ENCODE measurements at regions not wholly inside any gene's neighbourhood (a gene's known extent, or its start where the extent isn't known, plus 50 kb on each side); places are given as distances from the start of the nearest gene placed in this dataset.
"Not testable (repeated sequence)": the region's sequence is repeated elsewhere in the genome, so short reads cannot be mapped to it uniquely, and the experiment has no call there.

DNA sequence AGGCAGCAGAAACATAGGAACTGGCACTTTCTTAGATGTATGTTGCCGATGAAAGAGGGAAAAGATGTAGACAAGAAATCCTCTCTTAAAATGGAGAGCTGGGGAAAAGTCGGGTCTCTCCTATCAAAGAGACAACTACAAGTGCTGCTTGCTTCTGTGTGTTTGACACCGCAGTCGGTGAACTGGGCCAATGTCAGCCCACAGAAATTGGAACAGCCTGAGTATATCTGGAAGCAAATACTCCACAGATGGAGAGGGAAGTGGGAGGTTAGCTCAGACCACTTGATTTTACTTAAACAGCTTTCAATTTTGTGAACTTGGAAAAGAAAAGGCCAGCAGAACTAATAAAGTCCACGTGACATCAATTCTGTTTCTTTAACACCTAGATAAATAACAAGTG is 230.9 kb upstream of the FAT1 start:
- DNase-seq (ENCODE audit: extremely low read depth, low read depth, low spot score), result no peak

DNA sequence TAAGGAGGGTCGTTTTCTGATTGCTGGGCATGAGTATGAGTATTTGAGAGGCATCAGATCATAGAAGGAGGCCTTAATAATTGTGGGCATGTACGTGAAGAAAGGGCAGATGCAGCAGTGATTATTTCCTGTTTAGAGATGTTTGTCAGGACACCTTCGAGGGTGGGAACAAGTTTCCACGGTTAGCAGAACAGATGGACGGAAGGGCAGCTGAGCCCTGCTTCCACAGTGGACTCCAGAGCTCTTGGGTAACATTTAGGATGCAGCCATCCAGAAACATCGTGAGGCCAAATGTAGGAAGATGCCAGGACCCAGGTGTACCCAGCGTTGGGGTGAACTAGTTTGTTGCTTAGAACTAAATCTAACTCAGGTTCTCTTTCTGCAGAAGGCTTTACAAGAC is 231.3 kb upstream of the FAT1 start:
- no peak for DNase-seq (ENCODE audit: extremely low read depth, low read depth, low spot score)

DNA sequence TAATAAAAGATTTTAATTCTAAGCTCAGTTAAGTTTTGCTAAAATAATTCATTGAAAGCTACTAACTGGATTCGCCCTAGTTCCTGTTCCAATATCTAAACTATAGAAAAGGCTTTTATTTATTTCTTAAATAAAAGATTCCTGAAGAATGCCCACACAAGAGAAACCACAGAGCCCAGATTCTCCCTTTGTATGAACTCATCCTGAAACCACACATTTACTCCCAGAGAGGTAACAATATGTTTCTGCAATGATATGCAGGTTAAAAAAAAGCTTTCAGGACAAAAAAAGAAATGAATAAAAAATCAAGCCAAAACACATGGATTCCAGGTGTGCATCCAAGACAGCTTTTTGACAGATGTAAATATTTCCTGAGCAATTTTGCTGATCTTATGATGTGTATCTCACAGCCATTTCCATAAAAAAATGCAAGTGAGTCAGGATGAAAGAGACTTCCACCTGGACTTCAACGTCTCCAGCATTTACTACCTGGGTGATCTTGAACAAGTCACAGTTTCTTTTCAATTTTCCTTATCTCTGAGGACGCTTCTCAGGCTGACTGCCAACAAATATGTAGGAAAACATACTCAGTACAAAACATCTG is 234.4 kb upstream of the FAT1 start:
- DNase-seq (ENCODE audit: extremely low read depth, low read depth, low spot score), result no peak

DNA sequence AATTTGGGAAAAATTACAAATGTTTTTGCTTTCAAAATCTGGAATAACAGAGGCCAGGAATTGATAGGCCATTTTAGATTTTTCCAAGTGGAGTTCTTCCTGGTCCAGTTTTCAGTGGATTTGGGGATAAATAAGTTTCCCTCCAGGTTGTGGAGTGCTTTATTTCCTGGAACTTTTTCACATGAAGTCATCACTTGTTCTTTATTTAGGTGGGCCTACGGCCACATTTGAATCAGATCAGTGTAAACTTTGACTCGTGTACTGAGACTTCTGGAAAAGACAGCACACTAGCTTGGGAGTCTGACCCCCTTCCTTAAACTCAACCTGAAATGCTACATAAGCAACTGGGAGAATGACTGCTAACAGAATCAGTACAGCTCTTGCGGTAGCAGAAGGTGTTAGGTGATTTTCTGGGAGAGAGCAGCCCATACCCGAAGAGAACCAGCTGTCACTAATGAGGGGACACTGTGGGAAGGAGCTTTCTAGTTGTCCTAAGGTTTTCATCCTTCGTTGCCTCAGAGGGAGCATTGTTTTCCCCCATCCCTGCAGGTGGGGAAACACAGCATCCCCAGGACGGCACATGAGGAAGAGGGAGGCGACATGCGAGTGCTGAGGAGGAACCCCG is 235.2 kb upstream of the FAT1 start:
- DNase-seq (ENCODE audit: extremely low read depth, low read depth, low spot score), result no peak

DNA sequence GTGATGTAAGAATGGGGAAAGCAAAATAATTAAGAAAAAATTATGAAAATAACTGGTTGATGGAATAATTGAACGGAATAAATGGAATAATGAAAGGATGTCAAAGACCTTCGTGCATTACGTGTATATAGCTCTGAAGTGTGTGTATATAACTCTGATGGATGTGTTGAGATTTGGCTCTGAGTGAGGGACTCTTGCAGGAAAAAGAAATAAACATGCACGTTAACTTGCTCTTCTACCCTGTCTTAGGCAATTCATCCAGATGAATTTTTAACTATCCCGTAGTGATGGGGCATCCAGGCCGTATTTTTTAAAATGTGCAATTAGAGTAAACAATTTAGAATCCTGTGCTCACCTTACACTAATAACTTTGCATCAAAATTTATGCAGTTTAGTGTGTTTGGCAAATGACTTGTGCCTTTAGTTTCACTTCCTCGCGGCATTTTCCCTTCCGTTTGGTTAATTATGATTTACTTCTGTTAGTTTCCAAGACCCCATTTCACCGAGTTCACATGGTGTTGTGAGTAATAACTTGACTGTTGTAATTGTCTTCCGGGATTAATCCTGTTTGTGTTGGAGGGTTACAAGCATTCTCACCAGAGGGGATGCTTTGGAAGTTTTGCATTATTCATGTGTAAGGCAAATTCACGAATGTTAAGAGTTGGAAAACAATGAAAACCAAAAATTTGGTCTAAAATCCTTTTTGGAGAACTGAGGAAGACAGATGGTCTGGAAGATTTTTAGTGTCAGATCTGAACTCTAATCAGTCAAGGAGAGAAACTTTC is 256.5 kb upstream of the FAT1 start:
- DNase-seq (ENCODE audit: extremely low read depth, low read depth, low spot score), result no peak

DNA sequence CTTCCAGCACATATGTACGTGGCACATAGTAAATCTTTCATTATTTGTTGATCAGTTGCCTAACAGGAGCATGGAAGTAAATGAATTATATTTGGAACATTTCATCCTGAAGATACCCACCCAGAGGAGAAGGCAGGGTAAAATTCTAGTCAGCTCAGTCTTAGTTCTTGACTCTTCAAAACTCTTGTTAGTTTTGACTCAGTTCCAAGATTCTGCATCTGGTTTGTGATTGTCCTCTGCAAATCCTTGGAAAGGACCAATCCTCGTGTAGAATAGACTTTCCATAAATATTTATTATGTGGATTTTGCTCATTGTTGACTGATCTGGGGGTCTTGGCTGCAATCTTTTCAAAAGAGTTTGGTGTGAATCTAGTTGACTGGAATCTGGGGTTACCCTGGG is 257.5 kb upstream of the FAT1 start:
- DNase-seq (ENCODE audit: extremely low read depth, low read depth, low spot score), result no peak

DNA sequence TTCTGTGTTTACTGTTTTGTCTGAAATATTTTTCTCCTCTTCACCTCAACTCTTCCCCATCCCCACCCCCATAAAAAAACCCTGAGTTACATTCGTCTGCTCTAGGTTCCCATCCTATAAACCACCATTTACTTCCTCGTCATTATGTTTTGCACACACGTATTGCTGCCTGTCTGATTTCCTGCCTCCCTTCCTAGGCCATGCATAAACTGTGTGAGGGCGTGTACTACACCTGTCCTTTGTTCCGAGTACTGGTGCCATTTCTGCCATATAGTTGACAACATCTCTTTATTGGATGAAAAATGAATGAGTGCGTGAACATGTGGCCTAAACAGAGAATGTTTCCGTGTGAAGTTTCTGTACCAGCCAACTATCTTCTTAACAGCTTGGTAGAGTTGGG is 258.5 kb upstream of the FAT1 start:
- DNase-seq (ENCODE audit: extremely low read depth, low read depth, low spot score), result no peak

DNA sequence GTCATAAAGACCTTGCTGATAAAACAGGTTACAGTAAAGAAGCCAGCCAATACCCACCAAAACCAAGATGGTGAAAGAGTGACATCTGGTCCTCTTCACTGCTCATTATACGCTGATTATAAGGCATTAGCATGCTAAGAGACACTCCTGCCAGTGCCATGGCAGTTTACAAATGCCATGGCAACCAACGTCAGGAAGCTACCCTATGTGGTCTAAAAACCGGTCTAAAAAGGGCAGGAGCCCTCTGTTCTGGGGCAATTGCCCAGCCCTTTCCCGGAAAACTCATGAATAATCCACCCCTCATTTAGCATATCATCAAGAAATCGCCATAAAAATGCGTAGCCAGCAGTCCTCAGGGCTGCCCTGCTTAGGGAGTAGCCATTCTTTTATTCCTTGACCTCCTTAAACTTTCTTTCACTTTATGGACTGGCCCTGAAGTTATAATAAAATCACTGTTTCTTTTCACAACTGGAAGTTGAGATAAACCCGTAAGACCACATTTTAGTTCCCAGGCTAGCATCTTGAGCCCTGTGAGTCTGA is 260.5 kb upstream of the FAT1 start:
- no peak for DNase-seq (ENCODE audit: extremely low read depth, low read depth, low spot score)

DNA sequence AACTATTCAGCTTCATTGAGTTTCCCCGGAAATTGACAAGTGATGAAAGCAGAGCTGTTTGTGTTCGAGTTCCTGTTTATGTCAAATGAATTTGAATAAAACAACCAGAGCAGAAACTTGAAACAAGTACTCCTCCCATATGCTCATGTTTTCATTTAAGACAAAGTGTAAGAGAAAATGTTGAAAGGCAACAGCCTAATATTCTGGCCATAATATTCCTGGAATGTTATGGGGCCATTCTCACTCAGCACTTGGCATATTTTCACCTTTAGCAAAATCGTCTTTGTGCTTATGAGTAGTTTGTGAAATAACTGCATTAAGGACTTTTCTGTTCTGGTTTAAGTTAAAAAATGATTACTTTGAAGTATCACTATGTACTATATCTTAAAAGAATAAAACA is 276.0 kb upstream of the FAT1 start:
- DNase-seq (ENCODE audit: extremely low read depth, low read depth, low spot score), result no peak

DNA sequence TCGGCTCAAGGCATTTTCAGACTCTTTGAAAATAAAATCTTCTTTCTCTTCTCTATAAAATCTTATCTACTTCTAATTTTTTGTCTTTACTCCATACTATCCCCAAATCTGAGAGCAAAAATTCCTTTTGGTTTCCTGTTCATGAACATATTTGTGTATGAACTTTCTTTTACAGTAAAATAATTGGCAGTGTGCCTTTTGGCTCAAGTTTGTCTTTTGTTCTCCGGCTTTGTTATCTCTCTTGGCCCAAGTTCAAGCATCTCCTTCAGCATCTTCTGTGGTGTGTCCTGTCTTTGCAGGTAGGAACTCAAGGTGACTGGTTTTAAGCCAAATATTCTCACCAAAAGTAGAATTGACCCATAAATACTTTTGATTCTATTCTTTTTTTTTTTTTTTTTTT is 276.6 kb upstream of the FAT1 start:
- DNase-seq (ENCODE audit: extremely low read depth, low read depth, low spot score), result no peak

DNA sequence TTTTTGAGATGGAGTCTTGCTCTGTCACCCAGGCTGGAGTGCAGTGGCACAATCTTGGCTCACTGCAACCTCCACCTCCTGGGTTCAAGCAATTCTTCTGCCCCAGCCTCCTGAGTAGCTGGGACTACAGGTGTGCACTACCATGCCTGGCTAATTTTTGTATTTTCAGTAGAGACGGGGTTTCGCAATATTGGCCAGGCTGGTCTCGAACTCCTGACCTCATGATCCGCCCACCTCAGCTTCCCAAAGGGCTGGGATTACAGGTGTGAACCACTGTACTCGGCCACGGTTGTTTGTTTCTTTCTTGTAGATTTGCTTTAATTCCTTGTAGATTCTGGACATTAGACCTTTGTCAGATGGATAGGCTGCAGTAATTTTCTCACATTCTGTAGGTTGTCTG is 278.5 kb upstream of the FAT1 start:
- not testable (repeated sequence) for DNase-seq (ENCODE audit: extremely low read depth, low read depth, low spot score)

DNA sequence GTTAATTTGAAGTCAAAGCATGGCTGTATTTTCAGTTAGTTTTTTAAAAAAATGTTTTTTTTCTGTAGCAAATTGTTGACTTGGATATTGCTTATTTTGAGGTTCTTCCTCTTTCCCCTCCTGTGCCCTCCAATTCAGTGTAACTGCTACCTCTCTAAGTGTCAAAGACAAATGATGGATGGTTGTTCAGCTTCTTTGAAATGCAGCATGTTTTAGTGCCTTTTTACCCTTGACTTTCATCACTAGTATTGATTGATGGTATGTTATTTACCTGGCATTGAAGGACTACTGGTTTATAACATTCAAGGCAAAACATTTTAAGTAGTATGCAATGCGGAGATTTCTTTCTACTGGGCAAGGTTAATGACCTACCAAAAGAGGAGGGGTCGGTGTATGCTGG is 281.0 kb upstream of the FAT1 start:
- DNase-seq (ENCODE audit: extremely low read depth, low read depth, low spot score), result no peak

DNA sequence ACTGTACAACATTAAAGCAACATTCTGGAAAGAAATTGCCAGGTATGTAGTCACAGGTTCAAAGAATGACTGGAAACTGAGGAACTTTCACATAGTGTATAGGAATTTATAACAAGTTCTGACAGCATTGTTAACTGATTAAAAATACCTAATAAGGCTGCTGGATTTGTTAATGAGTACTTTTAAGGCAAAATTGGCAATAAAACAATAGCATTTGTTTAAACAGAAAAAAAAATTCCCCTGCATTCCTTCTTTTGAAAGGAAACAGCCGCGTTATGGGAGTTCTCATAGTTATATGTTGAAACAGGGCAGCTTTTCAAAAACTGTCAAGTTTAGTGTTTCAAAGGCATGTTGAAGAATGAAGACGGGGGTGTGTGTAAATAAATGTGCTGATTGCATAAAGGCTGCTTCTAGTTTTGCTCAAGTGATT is 282.5 kb upstream of the FAT1 start:
- no peak for DNase-seq (ENCODE audit: extremely low read depth, low read depth, low spot score)

DNA sequence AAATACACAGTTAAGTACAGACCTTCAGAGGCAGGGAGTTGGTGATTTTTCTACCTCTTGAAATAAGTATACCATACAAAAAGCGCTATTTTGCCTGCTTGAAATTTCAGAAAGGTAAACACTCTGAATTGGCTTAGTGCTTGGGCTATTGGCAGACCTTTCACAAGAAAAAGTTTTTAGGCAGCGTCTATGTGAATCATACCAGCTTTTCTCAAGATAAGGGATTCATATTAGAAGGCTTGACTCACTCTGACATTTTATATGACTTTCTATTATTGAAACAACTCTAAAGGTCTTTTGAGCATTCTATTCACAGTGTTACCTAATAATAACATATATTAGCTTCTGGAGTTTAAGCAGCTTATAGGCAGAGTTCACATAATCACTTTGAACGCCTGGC is 286.4 kb upstream of the FAT1 start:
- no peak for DNase-seq (ENCODE audit: extremely low read depth, low read depth, low spot score)

DNA sequence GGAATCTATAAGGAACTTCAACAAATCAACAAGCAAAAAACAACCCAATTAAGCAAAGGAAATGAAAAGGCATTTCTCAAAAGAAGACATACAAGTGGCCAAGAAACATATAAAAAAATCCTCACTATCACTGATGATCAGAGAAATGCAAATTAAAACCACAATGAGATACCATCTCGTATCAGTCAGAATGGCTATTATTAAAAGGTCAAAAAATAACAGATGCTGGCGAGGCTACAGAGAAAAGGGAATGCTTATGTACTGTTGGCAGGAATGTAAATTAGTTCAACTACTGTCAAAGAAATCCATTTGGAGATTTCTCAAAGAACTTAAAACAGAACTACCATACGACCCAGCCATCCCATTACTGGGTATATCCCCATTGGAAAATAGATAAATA is 292.4 kb upstream of the FAT1 start:
- DNase-seq (ENCODE audit: extremely low read depth, low read depth, low spot score), result no peak

DNA sequence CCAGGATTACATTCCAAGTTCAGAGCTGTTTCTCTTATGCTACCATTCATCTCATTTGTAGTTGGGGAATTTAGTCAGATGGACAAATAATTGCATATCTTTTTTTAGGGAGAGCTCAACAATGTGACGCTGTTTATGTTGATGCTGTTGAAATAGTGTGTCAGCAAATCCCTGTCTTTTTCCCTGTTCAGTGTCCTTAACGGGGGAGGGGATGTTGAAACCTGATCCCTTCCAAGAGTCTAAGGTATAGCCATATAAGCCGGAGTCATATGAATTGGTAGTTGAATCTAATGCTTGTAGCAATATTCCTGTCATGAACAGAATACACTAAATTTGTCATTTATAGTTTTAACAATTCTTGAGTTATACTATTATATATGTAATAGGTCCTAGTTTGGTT is 293.5 kb upstream of the FAT1 start:
- no peak for DNase-seq (ENCODE audit: extremely low read depth, low read depth, low spot score)

DNA sequence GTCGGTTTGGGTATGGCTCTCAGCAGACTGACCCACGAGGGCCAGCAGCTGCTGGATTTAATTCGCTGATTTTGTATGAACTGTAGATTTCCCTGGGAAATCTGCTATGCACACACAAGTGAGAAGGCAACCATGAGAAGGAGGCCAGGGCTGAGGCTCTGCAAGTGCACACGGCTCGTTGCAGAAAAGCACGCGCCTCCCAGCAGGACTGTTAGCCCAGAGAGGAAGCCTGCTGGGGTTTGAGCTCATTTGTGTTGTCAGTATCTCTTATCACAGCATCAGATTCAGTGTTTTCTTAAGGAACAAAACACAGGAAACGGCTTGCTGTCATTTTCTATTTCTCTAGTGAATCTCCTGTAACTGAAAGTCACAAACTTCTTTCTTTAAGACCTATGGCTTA is 296.2 kb upstream of the FAT1 start:
- no peak for DNase-seq (ENCODE audit: extremely low read depth, low read depth, low spot score)

DNA sequence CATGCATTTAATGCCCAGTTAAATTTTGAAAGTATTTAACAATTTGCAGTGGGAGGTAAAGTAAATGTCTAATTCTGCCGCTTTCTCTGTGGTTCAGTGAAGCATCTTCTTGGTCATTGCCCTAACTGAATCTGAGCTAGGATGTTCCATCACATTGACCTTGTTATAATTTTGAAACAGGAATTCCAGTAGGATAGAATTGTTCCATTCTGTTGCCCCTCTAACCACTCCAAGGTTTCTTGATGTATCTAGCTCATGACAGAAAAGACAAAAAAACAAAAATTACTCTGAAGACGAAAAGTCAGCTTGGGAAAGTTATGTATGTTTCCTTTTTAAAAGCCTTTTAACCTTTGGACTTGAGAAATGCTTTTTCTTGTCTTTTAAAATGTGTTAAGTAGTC is 297.0 kb upstream of the FAT1 start:
- no peak for DNase-seq (ENCODE audit: extremely low read depth, low read depth, low spot score)

DNA sequence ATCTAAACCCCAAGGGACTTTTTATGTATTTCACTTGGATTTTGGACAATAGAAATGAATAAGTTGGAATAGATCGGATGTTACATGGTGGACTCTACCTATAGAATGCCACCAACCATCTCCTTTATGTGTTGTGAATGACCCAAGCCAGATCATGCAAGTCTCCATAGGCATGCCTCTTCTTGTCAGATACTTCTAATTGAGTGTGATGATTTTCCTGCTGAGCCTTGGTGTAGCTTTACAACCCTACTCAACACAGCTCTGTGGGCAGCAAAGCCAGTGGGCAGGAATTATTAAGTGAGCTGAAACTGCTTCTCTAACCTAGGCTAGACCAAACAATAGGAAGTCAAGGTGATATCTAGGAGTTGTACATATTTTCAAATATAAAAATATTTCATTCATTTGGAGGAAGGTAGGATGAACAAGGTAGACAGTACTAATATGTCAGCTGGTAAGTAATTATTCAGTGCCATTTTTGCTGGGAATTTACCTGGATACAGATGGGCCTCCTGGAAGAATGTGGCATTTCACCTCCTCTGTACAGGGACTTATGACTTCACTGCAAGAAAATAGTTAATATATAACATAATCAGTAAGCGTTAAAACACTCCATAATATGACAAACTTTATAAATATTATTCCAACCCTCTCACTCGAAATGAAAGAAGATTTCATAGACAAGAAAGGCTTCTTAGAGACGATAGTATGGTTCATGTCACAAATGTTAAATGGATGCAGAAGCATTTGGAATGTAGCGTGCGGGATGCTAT is 298.0 kb upstream of the FAT1 start:
- no peak for DNase-seq (ENCODE audit: extremely low read depth, low read depth, low spot score)

DNA sequence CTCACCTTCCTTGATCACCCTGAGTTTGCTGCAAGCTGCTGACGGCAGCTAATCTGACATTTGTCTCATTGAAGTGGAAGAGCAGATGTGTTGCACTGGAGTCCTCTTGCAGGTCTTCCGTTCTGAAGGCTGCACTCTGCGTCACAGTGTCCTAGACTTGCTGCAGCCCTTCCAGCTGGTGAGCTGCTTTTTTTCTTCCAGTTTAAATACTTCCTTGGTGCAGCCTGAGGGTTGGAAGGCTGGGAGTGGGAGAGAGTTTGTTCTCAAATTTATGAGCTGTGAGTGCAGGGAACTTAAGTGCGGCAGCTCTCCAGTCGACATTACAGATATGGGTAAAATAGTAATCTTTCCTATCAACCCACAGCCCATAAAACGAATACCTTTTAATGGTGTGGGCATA is 303.6 kb upstream of the FAT1 start:
- no peak for DNase-seq (ENCODE audit: extremely low read depth, low read depth, low spot score)

DNA sequence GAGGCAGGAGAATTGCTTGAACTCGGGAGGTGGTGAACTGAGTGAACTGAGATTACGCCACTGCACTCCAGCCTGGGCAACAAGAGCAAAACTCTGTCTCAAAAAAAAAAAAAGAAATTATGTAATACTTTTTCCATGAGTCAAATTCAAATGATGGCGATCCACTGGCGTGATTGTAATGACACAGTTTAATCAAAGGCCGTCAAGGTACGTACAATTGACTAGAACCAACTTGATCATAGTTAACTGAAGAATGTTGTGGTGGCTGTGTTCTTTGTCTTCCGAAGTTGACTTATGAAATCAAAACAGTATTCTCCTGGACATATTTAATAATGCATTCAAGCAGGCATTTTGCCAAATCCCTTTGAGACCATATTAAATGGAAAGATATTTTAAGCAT is 318.6 kb upstream of the FAT1 start:
- no peak for DNase-seq (ENCODE audit: extremely low read depth, low read depth, low spot score)

Data from glomerular endothelial cell (primary cell).